ENCODE measurements at regions not wholly inside any gene's neighbourhood (a gene's known extent, or its start where the extent isn't known, plus 50 kb on each side); places are given as distances from the start of the nearest gene placed in this dataset.
A peak's percentile ranks its signal among the peaks of the same experiment; 100 is the strongest.

DNA sequence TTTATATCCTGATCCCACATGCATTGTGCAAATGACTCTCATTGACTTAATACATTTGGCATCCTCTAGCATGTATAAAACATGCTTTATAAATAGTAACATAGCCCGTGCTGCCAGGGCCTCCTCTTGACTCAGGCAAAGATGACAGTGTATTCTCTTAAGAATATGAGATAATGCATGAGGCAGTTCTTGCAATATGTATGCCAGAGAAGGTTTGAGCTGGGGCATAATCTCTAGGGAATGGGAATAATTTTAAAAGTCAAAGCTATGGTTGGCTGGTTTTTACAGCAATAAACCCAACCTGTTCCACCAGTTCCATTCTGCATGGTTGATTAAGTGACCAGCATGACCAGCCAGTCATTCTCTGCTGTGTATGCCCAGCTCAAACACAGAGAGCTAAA, 179.0 kb upstream of the PFN2 start:
- Histone ChIP-seq H3K9ac (ENCODE audit: insufficient read depth, low read length) (no peak overlapping the region), H3K4me1 (ENCODE audit: control insufficient read depth, extremely low read depth, insufficient read depth, low read length) (peaks cover 32% of the 10 kb centered on the region), H4K20me1 (ENCODE audit: control insufficient read depth, extremely low read depth, insufficient read depth, low read length) (no peaks in the 10 kb centered on the region), H3K4me2 (ENCODE audit: extremely low read depth, insufficient read depth, low read length) (peak overlapping the region; percentile 34), H3K4me3 (replicated peaks in 1 of 4; ENCODE audit: control extremely low read depth in 1 of 4, insufficient read depth in 1 of 4, low read depth in 3 of 4, low read length in 4 of 4) (no peak overlapping the region), H3K79me2 (ENCODE audit: control insufficient read depth, insufficient read depth, low read length) (no peaks in the 10 kb centered on the region), H3K27ac (ENCODE audit: insufficient read depth, low read length) (peak overlapping the region; percentile 93), H3K9me3 (ENCODE audit: control insufficient read depth, insufficient read depth, low read depth, low read length) (no peaks in the 10 kb centered on the region), H3K27me3 (ENCODE audit: control insufficient read depth, insufficient read depth, low read length) (no peaks in the 10 kb centered on the region), H3K36me3 (ENCODE audit: control insufficient read depth, insufficient read depth, low read length) (no peaks in the 10 kb centered on the region), H2AFZ (ENCODE audit: low read length) (no peak overlapping the region)
- DNase-seq (ENCODE audit: low read depth in 2 of 2) = peak; percentile 87 to 94
- TF ChIP-seq EZH2 (IDR thresholded peaks at IDR 0.05; ENCODE audit: low read length, missing control alignments) = no peak
- TF ChIP-seq, protein P1, sequence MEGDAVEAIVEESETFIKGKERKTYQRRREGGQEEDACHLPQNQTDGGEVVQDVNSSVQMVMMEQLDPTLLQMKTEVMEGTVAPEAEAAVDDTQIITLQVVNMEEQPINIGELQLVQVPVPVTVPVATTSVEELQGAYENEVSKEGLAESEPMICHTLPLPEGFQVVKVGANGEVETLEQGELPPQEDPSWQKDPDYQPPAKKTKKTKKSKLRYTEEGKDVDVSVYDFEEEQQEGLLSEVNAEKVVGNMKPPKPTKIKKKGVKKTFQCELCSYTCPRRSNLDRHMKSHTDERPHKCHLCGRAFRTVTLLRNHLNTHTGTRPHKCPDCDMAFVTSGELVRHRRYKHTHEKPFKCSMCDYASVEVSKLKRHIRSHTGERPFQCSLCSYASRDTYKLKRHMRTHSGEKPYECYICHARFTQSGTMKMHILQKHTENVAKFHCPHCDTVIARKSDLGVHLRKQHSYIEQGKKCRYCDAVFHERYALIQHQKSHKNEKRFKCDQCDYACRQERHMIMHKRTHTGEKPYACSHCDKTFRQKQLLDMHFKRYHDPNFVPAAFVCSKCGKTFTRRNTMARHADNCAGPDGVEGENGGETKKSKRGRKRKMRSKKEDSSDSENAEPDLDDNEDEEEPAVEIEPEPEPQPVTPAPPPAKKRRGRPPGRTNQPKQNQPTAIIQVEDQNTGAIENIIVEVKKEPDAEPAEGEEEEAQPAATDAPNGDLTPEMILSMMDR (conservative IDR thresholded peaks at IDR 0.05 in 1 of 2, IDR thresholded peaks at IDR 0.05 in 1 of 2; ENCODE audit: low read depth in 1 of 2, low read length in 2 of 2) = no peak

DNA sequence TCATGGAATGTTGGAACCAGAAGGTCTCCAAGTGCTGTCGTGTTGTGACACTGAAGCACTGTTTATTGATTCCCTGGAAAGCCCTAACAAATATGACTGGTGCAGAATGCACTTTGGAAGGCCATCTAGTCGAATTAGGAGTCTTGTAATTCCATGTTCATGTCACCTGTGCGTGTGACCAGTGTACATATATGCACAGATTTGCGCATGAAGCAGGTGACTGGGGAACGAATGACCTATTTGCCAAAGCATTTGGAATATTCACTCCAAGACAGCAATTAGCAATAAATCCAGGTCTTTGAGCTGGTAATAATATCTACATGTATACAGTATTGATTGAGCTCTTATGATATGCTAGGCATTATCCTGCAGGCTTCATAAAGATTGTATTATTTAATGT, 177.5 kb upstream of the PFN2 start:
- Histone ChIP-seq H3K79me2 (ENCODE audit: control insufficient read depth, insufficient read depth, low read length) (no peaks in the 10 kb centered on the region), H3K9ac (ENCODE audit: insufficient read depth, low read length) (peak overlapping the region; percentile 34), H4K20me1 (ENCODE audit: control insufficient read depth, extremely low read depth, insufficient read depth, low read length) (no peaks in the 10 kb centered on the region), H3K27me3 (ENCODE audit: control insufficient read depth, insufficient read depth, low read length) (no peaks in the 10 kb centered on the region), H3K27ac (ENCODE audit: insufficient read depth, low read length) (peak overlapping the region; percentile 93), H3K4me2 (ENCODE audit: extremely low read depth, insufficient read depth, low read length) (peak overlapping the region; percentile 78), H3K36me3 (ENCODE audit: control insufficient read depth, insufficient read depth, low read length) (no peaks in the 10 kb centered on the region), H3K9me3 (ENCODE audit: control insufficient read depth, insufficient read depth, low read depth, low read length) (no peaks in the 10 kb centered on the region), H3K4me1 (ENCODE audit: control insufficient read depth, extremely low read depth, insufficient read depth, low read length) (peaks cover 32% of the 10 kb centered on the region), H2AFZ (ENCODE audit: low read length) (no peak overlapping the region), H3K4me3 (replicated peaks in 1 of 4; ENCODE audit: control extremely low read depth in 1 of 4, insufficient read depth in 1 of 4, low read depth in 3 of 4, low read length in 4 of 4) (peak overlapping the region in 2 of 4 experiments; percentile 4 to 34)
- DNase-seq (ENCODE audit: low read depth in 2 of 2) = no peak
- no peak for TF ChIP-seq EZH2 (IDR thresholded peaks at IDR 0.05; ENCODE audit: low read length, missing control alignments)
- TF ChIP-seq, protein P1 (conservative IDR thresholded peaks at IDR 0.05 in 1 of 2, IDR thresholded peaks at IDR 0.05 in 1 of 2; ENCODE audit: low read depth in 1 of 2, low read length in 2 of 2) = no peak

DNA sequence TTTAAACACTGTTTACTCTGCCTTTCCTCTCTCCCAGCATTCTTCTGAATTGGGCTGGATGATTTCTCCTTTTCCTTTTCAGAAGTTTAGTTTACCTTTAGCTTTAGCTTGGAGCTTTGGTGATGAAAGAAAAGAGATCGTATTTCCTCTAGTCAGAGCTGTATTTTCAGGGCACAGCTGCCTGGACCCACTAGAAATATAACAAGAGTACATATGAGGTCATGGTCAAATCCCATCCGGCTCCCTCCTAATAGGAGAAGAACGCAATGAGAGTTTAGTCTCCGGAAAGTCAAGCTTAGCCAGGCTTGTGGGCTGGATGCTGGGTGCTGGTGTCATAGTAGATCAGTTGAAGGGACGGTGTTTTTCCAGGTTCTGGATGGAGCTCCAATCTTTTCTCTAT, 177.1 kb upstream of the PFN2 start:
- Histone ChIP-seq H3K36me3 (ENCODE audit: control insufficient read depth, insufficient read depth, low read length) (no peaks in the 10 kb centered on the region), H4K20me1 (ENCODE audit: control insufficient read depth, extremely low read depth, insufficient read depth, low read length) (no peaks in the 10 kb centered on the region), H3K27me3 (ENCODE audit: control insufficient read depth, insufficient read depth, low read length) (no peaks in the 10 kb centered on the region), H3K79me2 (ENCODE audit: control insufficient read depth, insufficient read depth, low read length) (no peaks in the 10 kb centered on the region), H3K4me1 (ENCODE audit: control insufficient read depth, extremely low read depth, insufficient read depth, low read length) (peaks cover 32% of the 10 kb centered on the region), H3K27ac (ENCODE audit: insufficient read depth, low read length) (peak overlapping the region; percentile 93), H3K9me3 (ENCODE audit: control insufficient read depth, insufficient read depth, low read depth, low read length) (no peaks in the 10 kb centered on the region), H3K9ac (ENCODE audit: insufficient read depth, low read length) (peak overlapping the region; percentile 34), H2AFZ (ENCODE audit: low read length) (peak overlapping the region; percentile 18), H3K4me3 (replicated peaks in 1 of 4; ENCODE audit: control extremely low read depth in 1 of 4, insufficient read depth in 1 of 4, low read depth in 3 of 4, low read length in 4 of 4) (peak overlapping the region; percentile 1 to 34 (median 7)), H3K4me2 (ENCODE audit: extremely low read depth, insufficient read depth, low read length) (peak overlapping the region; percentile 78)
- TF ChIP-seq EZH2 (IDR thresholded peaks at IDR 0.05; ENCODE audit: low read length, missing control alignments) = no peak
- TF ChIP-seq, protein P1 (conservative IDR thresholded peaks at IDR 0.05 in 1 of 2, IDR thresholded peaks at IDR 0.05 in 1 of 2; ENCODE audit: low read depth in 1 of 2, low read length in 2 of 2) = no peak
- peak; percentile 75 to 94 for DNase-seq (ENCODE audit: low read depth in 2 of 2)

Data from fibroblast of lung (primary cell).